T1000 (cell line): ENCODE measurements at regions not wholly inside any gene's neighbourhood (a gene's known extent, or its start where the extent isn't known, plus 50 kb on each side); places are given as distances from the start of the nearest gene placed in this dataset.

Source experiments
- DNase-seq: peaks from one replicate; lab custom pipeline; 2025; ENCODE audit warnings: mixed read lengths; lab: John Stamatoyannopoulos, UW

DNA sequence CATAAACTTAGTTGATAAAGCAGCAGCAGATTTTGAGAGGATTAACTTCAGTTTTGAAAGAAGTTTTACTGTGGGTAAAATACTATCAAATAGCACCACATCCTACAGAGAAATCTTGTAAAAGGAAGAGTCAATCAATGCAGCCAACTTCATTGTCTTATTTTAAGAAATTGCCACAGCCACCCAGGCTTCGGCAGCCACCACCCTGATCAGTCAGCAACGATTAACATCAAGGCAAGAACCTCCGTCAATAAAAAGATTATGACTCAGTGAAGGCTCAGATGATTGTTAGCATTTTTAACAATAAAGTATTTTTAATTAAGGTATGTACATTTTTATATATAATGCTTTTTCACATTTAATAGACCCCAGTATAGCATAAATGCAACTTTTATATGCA lies 122.3 kb upstream of the NR4A3 start:
- no peak for DNase-seq

GRCh38 chr9:99712214-99712613 lies 109.5 kb upstream of the NR4A3 start:
- no peak for DNase-seq

DNA sequence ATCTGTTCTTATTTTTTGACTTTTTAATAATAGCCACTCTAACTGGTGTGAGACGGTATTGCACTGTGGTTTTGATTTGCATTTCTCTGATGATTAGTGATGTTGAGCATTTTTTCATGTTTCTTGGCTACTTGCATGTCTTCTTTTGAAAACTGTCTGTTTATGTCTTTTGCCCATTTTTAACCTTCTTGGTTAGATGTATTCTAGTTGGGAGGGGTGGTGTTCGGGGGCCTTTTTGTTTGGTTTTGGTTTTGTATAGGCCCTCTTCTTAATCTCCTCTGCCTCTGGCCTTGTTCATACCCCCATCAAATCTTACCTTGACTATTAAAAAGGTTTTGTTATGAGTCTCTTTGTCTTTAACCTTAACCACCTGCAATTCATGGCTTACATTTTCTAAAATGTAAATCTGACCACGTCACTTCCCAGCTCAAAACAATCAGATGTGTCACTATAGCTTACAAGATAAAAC lies 107.8 kb upstream of the NR4A3 start:
- DNase-seq = no peak

- no peak for DNase-seq
Observed at GRCh38 chr9:99718631-99719030, 103.1 kb upstream of the NR4A3 start.

DNA sequence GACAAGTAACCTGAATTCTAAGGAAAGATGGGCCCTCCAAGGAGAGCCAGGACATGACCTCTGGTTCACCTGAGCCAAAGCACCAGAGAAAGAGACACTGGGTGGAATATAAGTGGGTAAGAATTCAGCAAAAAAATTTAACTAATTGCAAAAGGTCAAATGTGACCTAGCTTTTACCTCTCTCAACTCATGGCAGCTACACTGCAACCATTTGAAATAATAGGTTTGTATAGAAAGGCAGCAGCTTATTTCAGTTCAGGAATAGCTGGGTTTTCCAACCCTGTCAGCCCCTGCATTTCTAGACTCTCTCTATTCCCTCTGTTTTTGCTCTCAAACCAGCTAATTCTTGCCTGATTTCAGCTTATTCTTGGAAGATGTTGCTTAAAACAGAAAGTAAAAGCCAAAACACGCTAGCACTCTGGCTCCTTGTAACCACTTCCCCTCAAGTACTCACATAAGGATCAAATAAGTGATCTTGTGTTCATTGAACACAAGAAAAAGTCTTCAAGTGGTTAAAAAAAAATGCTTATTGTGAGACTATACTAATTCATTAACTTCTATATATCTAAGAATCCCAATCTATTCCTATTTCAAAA lies 101.1 kb upstream of the NR4A3 start:
- no peak for DNase-seq

DNA sequence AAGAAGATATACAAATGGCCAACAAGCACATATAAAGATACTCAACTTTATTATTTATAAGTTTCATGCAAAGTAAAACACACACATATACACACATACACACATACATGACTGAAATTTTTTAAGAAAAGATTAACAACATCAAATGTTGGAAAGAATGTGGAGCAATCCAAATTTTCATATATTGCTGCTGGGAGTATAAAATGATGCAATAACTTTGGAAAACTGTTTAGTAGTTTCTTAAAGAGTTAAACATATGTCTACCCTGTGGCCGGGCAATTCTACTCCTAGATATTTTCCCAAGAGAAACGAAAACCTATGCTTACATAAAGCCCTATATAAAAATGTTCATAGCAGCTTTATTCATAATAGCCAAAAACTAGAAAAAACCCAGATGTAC lies 99.8 kb upstream of the NR4A3 start:
- no peak for DNase-seq

DNA sequence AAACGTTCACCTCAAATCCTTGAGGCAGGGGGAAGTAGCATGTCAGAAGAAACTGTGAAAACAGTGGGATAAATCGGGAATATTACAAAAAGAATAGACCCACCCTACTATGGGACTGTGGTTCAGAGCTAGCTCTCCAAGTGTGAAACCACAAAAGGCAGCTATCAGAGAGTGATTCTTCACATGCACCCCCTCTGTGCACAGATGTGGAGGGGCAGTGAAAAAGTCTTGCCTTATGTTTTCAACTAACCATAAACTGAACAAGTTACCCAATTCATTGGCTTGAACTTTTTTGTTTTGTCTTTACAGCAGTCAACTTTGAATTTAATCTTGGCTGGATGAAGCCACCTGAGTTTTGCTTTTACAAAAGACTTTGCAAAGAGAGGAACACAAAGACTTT lies 98.8 kb upstream of the NR4A3 start:
- no peak for DNase-seq

DNA sequence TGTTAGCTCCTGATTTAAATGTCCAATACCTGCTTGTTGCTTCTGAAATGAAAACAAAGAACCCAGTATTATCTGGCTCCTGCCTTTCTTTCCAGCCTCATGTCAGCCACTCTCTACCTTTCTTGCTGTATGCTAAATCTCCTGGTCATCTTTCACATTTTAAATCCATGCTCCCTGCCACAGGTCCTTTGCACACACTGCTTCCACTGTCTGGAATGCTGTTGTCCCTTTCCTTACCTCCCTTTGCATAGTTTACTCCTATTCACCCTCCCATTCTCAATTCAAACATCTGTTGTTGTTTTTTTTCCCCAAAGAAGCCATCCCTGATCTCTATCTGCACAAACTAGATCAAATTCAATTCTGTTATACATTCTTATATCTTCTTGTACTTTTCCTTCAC lies 97.0 kb upstream of the NR4A3 start:
- no peak for DNase-seq

GRCh38 chr9:99725852-99726251 lies 95.8 kb upstream of the NR4A3 start:
- no peak for DNase-seq

- no peak for DNase-seq
Observed at GRCh38 chr9:99726758-99727157, 94.9 kb upstream of the NR4A3 start.

GRCh38 chr9:99730062-99730461 lies 91.6 kb upstream of the NR4A3 start:
- DNase-seq = no peak

DNA sequence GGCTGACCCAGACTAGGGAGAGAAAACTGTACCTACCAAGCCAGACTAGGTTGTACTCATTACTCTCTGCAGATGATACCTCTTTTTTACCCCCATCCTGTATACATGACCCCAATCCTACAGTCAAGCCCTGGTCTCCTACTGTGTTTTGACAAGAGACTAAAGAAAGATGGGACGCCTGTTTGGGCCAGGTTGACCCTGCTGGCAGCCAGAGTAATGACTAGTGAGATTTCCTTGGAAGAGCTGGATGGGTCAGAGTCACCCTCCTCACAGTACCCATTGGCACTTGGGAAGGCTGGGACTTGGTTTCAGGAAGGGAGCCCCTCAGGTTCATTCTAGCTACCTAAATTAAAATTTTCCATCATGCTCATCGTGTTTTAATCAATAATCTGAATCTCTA lies 89.7 kb upstream of the NR4A3 start:
- DNase-seq = no peak

DNA sequence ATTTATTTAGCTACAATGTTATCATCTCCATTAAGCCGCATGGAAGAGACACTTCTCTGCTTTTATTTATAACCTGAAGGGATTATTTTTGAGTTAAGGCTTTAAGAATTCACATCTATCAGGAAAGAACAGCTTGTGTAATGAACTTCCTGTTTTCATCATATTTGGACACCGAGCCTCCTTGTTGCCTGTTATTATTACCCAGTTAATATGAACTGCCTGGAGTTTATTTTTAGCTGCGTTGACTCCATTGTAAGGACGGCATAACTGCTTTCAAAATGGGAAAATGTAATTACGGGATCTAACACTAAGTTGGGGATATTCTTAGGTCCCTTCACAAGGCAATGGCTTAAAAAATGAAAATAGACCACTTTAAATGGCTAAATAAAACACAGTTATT lies 89.0 kb upstream of the NR4A3 start:
- DNase-seq = no peak

- DNase-seq = no peak
Observed at GRCh38 chr9:99735041-99735440, 86.6 kb upstream of the NR4A3 start.

- no peak for DNase-seq
Observed at GRCh38 chr9:99736291-99736690, 85.4 kb upstream of the NR4A3 start.

- no peak for DNase-seq
Observed at GRCh38 chr9:99737649-99738048, 84.0 kb upstream of the NR4A3 start.

DNA sequence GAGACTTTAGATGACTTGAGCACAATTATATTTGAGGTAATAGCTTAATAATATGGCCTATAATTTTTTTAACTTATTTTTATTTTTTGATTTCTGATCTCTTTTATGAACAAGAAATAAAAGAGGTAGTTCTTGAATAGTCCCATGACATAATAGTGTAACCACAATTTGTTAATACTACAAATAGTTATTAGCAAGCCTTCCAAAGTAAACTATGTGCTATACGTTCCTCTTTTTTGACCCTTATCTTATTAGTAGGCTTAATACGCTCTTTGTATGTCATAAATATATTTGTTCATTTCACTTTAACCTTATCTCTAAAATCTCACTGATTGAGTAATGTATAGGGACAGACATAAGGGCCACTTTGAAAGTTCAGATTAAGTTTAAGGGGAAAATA lies 78.7 kb upstream of the NR4A3 start:
- no peak for DNase-seq

GRCh38 chr9:99743455-99743854 lies 78.2 kb upstream of the NR4A3 start:
- no peak for DNase-seq

GRCh38 chr9:99744132-99744531 lies 77.6 kb upstream of the NR4A3 start:
- DNase-seq = no peak

DNA sequence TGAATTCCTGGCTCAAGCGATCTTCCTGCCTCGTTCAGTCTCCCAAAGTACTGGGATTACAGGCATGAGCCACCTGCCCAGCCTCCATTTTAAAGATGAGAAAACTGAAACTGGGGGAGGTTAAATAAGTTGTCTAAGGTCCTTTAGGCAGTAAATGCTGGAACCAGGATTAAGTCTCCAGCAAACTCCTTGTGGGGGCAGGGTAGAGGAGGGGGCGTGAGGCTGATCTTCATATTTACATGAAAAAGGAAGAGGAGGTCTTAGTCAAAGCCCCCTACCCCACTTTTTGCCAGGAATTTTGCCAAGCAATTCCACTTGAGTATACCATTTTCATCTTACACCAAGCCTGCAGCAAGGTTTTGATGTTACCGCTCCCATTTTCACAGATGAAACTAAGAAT lies 76.6 kb upstream of the NR4A3 start:
- no peak for DNase-seq

DNA sequence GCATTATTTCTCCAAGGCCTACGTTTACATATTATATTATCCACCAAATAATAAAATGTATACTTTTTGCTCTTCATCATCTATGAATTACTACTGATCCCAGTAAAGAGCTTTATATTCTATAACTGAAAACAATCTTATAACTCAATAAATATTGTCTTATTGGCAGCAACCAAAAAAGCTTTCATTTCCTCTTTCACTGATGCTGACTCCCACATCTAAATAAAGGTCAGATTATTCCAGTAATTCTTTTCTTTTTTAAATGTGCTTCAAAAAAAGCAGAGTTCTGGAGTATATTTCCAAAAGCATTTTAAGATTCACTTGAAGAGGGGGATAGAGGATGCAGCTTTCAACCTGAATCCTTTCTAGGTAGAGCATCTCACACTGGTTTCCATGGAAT lies 75.3 kb upstream of the NR4A3 start:
- no peak for DNase-seq

DNA sequence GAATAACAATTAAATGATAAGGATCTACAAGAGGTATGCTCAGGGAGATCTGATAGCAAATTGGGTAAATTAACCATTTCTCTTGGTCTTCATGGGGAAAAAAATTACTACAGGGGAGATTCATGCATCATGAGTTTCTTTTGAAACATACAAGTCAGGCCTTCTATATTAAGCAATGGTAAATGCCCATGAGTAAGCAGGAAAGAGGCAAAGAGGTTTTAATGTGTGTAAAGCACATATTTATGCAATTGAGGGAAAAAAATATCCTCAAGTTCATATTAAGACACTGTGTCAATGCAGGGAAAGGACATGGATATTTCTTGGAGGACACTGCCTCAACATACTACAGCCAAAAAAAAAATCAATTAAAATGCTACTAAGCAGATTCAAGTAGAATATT lies 73.4 kb upstream of the NR4A3 start:
- no peak for DNase-seq

DNA sequence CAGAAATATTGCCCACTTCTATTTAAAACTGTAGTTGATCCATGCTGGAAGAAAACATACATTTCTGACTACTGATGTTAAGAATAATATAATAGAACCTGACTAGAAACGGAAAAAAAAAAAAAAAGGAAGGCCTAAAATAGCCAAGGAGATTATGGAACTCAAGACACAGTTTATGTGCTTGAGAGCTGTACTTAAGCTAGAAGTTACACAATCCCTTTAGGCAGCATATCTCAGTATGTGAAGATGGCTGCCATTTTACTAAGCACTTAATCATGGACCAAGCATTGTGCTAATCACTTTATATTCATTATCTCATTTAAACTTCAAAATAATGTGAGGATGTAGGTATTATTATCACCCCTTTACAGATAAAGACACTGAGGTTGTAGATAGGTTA lies 73.0 kb upstream of the NR4A3 start:
- DNase-seq = no peak

DNA sequence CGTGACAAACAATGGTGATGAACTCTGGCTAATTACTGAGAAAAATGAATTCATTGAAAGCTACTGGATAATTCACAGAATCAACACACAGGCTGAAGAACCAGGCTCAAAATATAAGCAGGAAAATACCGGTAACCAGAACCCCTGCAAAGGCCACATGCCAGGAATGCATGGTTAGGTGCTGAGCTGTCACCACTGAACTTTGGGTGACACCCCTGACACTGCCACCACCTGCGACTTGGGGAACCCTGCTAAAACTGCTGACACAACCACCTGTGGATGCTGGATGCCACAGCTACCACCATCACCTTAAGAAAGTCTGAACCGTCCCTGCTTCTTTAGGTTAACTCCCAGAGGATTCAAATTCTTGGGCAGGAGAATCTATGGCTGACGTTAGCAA lies 72.0 kb upstream of the NR4A3 start:
- no peak for DNase-seq

- DNase-seq = no peak
Observed at GRCh38 chr9:99750526-99750925, 71.2 kb upstream of the NR4A3 start.
